MM.1S (cell line): ENCODE measurements at regions not wholly inside any gene's neighbourhood (a gene's known extent, or its start where the extent isn't known, plus 50 kb on each side); places are given as distances from the start of the nearest gene placed in this dataset.
"Not testable (repeated sequence)": the region's sequence is repeated elsewhere in the genome, so short reads cannot be mapped to it uniquely, and the experiment has no call there.

Experiments
- DNase-seq: peaks from one replicate; pipeline ENCODE4 v3.0.0-alpha.2; 2015
- H2AFZ ChIP-seq: fragments of 300-600 bp; sonication (generic); 2 replicates; pipeline ENCODE4 v1.6.0; 2016; ENCODE audit warnings: antibody characterized with exemption, low read length
- H3F3A ChIP-seq: fragments of 300-600 bp; sonication (generic); 2 replicates; pipeline ENCODE4 v1.6.1; 2016; ENCODE audit warnings: mild to moderate bottlenecking, antibody characterized with exemption, low read length, moderate library complexity, mixed read lengths; ENCODE audit not compliant: insufficient read depth
- H3K27ac ChIP-seq: fragments of 300-600 bp; sonication (generic); 2 replicates; pipeline ENCODE4 v1.5.1; 2016; ENCODE audit warnings: mild to moderate bottlenecking, low read length
- H3K27me3 ChIP-seq: fragments of 300-600 bp; sonication (generic); replicated peaks from 2 replicates; pipeline ENCODE4 v1.6.0; 2016; ENCODE audit warnings: low read length; ENCODE audit not compliant: insufficient read depth
- H3K36me3 ChIP-seq: fragments of 300-600 bp; sonication (generic); replicated peaks from 2 replicates; pipeline ENCODE4 v1.6.1; 2016; ENCODE audit warnings: mild to moderate bottlenecking, low read length, mixed read lengths; ENCODE audit not compliant: insufficient read depth
- H3K4me1 ChIP-seq: fragments of 300-600 bp; sonication (generic); 2 replicates; pipeline ENCODE4 v1.6.1; 2016; ENCODE audit warnings: low read length, mixed read lengths
- H3K4me2 ChIP-seq: fragments of 300-600 bp; sonication (generic); 2 replicates; pipeline ENCODE4 v1.6.0; 2016; ENCODE audit warnings: low read depth, low read length
- H3K4me3 ChIP-seq: fragments of 300-600 bp; sonication (generic); 2 replicates; pipeline ENCODE4 v1.5.1; 2016; ENCODE audit warnings: low read length, mixed read lengths
- H3K79me2 ChIP-seq: fragments of 300-600 bp; sonication (generic); 2 replicates; pipeline ENCODE4 v1.6.1; 2016; ENCODE audit warnings: mixed run types, low read length, mixed read lengths
- H3K9ac ChIP-seq: fragments of 300-600 bp; sonication (generic); 2 replicates; pipeline ENCODE4 v1.6.1; 2016; ENCODE audit warnings: low read length, mixed read lengths
- H3K9me2 ChIP-seq: fragments of 300-600 bp; sonication (generic); replicated peaks from 2 replicates; pipeline ENCODE4 v1.6.1; 2016; ENCODE audit warnings: mild to moderate bottlenecking, low read length, mixed read lengths; ENCODE audit not compliant: insufficient read depth
- H3K9me3 ChIP-seq: fragments of 300-600 bp; sonication (generic); replicated peaks from 2 replicates; pipeline ENCODE4 v1.6.1; 2016; ENCODE audit warnings: mild to moderate bottlenecking, low read length, mixed read lengths; ENCODE audit not compliant: insufficient read depth
- H4K20me1 ChIP-seq: fragments of 300-600 bp; sonication (generic); 2 replicates; pipeline ENCODE4 v1.6.1; 2016; ENCODE audit warnings: mild to moderate bottlenecking, low read length, moderate library complexity, mixed read lengths; ENCODE audit not compliant: insufficient read depth
- CTCF ChIP-seq: fragments of 300-600 bp; sonication (generic); IDR thresholded peaks from 2 replicates; pipeline ENCODE4 v1.5.1; 2016; ENCODE audit warnings: antibody characterized with exemption, low read length, mixed read lengths
- EZH2 ChIP-seq: fragments of 300-600 bp; sonication (generic); optimal IDR thresholded peaks from 2 replicates; pipeline ENCODE3; 2017; ENCODE audit warnings: low read depth, mild to moderate bottlenecking, antibody characterized with exemption, low read length, mixed read lengths
- EZH2phosphoT487 ChIP-seq: fragments of 300-600 bp; sonication (generic); IDR thresholded peaks from 2 replicates; pipeline ENCODE4 v1.6.1; 2018; ENCODE audit warnings: antibody characterized with exemption, low read length

GRCh38 chr1:219549215-219549614, 63.7 kb downstream of the ZC3H11B start:
- H3K9me3 ChIP-seq = no peaks in the 10 kb centered on the region
- H3K4me1 ChIP-seq = no peaks in the 10 kb centered on the region
- no peaks in the 10 kb centered on the region for H3K27me3 ChIP-seq
- H2AFZ ChIP-seq = no peak overlapping the region
- H3F3A ChIP-seq = no peaks in the 10 kb centered on the region
- H3K27ac ChIP-seq = no peak overlapping the region
- H3K9me2 ChIP-seq = no peaks in the 10 kb centered on the region
- H3K9ac ChIP-seq = no peak overlapping the region
- no peaks in the 10 kb centered on the region for H3K79me2 ChIP-seq
- H3K36me3 ChIP-seq = no peaks in the 10 kb centered on the region
- no peak overlapping the region for H3K4me3 ChIP-seq
- TF ChIP-seq EZH2 (no peak), CTCF (no peak), EZH2phosphoT487 (no peak)
- DNase-seq = no peak
- H3K4me2 ChIP-seq = no peak overlapping the region
- no peaks in the 10 kb centered on the region for H4K20me1 ChIP-seq

DNA sequence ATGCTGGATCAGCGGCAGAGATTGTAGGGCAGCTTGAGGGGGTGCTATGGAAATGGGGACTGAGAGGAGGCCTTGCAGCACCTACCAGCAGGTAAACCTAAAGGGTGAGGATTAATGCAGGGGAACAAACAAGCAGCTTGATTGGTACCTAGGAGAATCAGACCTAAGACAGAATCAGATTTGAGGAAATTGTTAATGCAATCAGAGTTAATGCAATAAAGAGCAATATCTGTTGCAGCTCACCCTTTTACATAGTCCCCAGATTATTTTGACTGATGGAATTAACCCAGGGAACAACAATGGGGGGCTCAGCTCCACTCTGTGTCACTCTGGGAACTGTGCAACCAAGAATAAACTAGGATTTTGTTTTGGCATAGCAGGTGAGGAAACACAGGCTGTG, 64.5 kb downstream of the ZC3H11B start:
- Histone ChIP-seq H3K4me2 (no peak overlapping the region), H2AFZ (no peak overlapping the region), H3K27ac (no peak overlapping the region), H3K4me1 (no peaks in the 10 kb centered on the region), H3K9ac (no peak overlapping the region), H3K9me2 (no peaks in the 10 kb centered on the region), H3K9me3 (no peaks in the 10 kb centered on the region), H4K20me1 (no peaks in the 10 kb centered on the region), H3K36me3 (no peaks in the 10 kb centered on the region), H3F3A (no peaks in the 10 kb centered on the region), H3K27me3 (no peaks in the 10 kb centered on the region), H3K4me3 (no peak overlapping the region), H3K79me2 (no peaks in the 10 kb centered on the region)
- DNase-seq = no peak
- TF ChIP-seq EZH2phosphoT487 (no peak), CTCF (no peak), EZH2 (no peak)

DNA sequence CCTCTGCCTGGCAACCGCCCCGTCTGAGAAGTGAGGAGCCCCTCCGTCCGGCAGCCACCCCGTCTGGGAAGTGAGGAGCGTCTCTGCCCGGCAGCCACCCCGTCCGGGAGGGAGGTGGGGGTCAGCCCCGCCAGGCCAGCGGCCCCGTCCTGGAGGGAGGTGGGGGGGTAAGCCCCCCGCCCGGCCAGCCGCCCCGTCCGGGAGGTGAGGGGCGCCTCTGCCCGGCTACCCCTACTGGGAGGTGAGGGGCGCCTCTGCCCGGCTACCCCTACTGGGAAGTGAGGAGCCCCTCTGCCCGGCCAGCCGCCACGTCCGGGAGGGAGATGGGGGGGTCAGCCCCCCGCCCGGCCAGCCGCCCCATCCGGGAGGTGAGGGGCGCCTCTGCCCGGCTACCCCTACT, 67.1 kb downstream of the ZC3H11B start:
- not testable (repeated sequence) for H3K27ac ChIP-seq, H3K4me1 ChIP-seq, H3K27me3 ChIP-seq, H3K4me3 ChIP-seq, H3K36me3 ChIP-seq, H3K9ac ChIP-seq, H4K20me1 ChIP-seq, H2AFZ ChIP-seq, H3F3A ChIP-seq, H3K9me2 ChIP-seq, H3K4me2 ChIP-seq, DNase-seq, H3K9me3 ChIP-seq, H3K79me2 ChIP-seq

GRCh38 chr1:219544163-219544846, 68.6 kb downstream of the ZC3H11B start:
- TF ChIP-seq EZH2 = no peak
- no peak for TF ChIP-seq EZH2phosphoT487
- TF ChIP-seq CTCF = no peak
- Histone ChIP-seq H3K9me3 (no peaks in the 10 kb centered on the region), H3K27me3 (no peaks in the 10 kb centered on the region), H3K4me1 (no peaks in the 10 kb centered on the region), H3K4me2 (no peak overlapping the region), H3K9me2 (no peaks in the 10 kb centered on the region), H3K9ac (no peak overlapping the region), H2AFZ (no peak overlapping the region), H3K27ac (no peak overlapping the region), H4K20me1 (no peaks in the 10 kb centered on the region), H3K36me3 (no peaks in the 10 kb centered on the region), H3K79me2 (no peaks in the 10 kb centered on the region), H3K4me3 (no peak overlapping the region), H3F3A (no peaks in the 10 kb centered on the region)
- no peak for DNase-seq
